ENCODE measurements at regions not wholly inside any gene's neighbourhood (a gene's known extent, or its start where the extent isn't known, plus 50 kb on each side); places are given as distances from the start of the nearest gene placed in this dataset.

DNA sequence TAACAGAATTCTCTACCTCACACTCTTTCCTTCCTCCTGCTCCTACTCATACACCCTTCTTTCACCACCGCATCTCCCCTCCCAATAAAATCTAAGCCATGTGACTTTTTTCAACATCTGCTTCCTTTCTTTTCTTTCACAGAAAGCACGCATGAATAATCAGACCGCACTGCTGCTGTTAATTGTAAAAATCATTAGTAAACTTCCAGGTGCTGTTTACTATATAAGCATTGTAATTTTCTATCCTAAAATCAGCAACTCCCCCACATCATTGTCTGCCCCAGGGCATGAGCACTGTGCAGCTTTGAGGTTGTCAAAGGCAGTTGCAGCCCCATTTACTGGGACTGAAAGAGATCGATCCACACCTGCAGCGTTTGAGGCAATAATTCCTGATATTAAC is 782.6 kb upstream of the ID2 start:
- H4K91ac ChIP-seq (ENCODE audit: insufficient read length, low read depth, low read length), result no peak overlapping the region
- no peak overlapping the region for H2BK120ac ChIP-seq (ENCODE audit: low read depth, low read length, poor library complexity, severe bottlenecking)
- H3K9me3 Mint-ChIP-seq, result peaks cover 3 to 17% of the 10 kb centered on the region in 2 experiments
- H2BK12ac ChIP-seq (ENCODE audit: insufficient read length, low read depth, low read length), result no peak overlapping the region
- H3K9me3 ChIP-seq (ENCODE audit: control insufficient read depth, low read depth, low read length), result no peaks in the 10 kb centered on the region
- H3K9ac ChIP-seq (ENCODE audit: extremely low read depth, insufficient read length, low read length), result no peak overlapping the region
- H2BK15ac ChIP-seq (ENCODE audit: low read depth, low read length), result no peak overlapping the region
- H3K4me1 ChIP-seq (ENCODE audit: insufficient read depth, low read length), result peaks cover 17% of the 10 kb centered on the region
- no peak for DNase-seq
- peaks cover 9% of the 10 kb centered on the region for H3K27me3 Mint-ChIP-seq (ENCODE audit: low read depth)
- no peak overlapping the region for H2AK5ac ChIP-seq (ENCODE audit: insufficient read length, low read length)
- H3K27me3 ChIP-seq (ENCODE audit: insufficient read depth, low read length), result no peaks in the 10 kb centered on the region
- no peak overlapping the region for H4K5ac ChIP-seq (ENCODE audit: insufficient read length, low read depth, low read length)
- H3K4me1 Mint-ChIP-seq, result peaks cover 29 to 55% of the 10 kb centered on the region in 2 experiments
- peaks cover 21 to 27% (median 22%) of the 10 kb centered on the region in 3 experiments for H3K36me3 Mint-ChIP-seq (ENCODE audit: insufficient read depth in 1 of 3, low read depth in 3 of 3)
- no peak overlapping the region for H3K23ac ChIP-seq (ENCODE audit: insufficient read length, low read depth, low read length)
- H3K56ac ChIP-seq (ENCODE audit: insufficient read length, low read depth, low read length), result no peak overlapping the region
- no peaks in the 10 kb centered on the region for H3K79me2 ChIP-seq (ENCODE audit: insufficient read depth, low read length)
- H4K20me1 ChIP-seq (ENCODE audit: control insufficient read depth, insufficient read depth, insufficient read length), result no peaks in the 10 kb centered on the region
- H3K4ac ChIP-seq (ENCODE audit: low read depth, low read length), result no peak overlapping the region
- no peaks in the 10 kb centered on the region for H3K79me1 ChIP-seq (ENCODE audit: insufficient read depth, low read depth, low read length, poor library complexity, severe bottlenecking)
- no peaks in the 10 kb centered on the region for H3K23me2 ChIP-seq (ENCODE audit: insufficient read length, low read depth, low read length, poor library complexity, severe bottlenecking)
- peak overlapping the region; percentile 80 for H3K27ac ChIP-seq (ENCODE audit: insufficient read length, low read depth, low read length)
- peak overlapping the region in 1 of 2 experiments; percentile 23; a peak in 1 of 5 replicates for H3K4me3 Mint-ChIP-seq
- TF ChIP-seq, protein P1, sequence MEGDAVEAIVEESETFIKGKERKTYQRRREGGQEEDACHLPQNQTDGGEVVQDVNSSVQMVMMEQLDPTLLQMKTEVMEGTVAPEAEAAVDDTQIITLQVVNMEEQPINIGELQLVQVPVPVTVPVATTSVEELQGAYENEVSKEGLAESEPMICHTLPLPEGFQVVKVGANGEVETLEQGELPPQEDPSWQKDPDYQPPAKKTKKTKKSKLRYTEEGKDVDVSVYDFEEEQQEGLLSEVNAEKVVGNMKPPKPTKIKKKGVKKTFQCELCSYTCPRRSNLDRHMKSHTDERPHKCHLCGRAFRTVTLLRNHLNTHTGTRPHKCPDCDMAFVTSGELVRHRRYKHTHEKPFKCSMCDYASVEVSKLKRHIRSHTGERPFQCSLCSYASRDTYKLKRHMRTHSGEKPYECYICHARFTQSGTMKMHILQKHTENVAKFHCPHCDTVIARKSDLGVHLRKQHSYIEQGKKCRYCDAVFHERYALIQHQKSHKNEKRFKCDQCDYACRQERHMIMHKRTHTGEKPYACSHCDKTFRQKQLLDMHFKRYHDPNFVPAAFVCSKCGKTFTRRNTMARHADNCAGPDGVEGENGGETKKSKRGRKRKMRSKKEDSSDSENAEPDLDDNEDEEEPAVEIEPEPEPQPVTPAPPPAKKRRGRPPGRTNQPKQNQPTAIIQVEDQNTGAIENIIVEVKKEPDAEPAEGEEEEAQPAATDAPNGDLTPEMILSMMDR (conservative IDR thresholded peaks at IDR 0.05), result no peak
- H4K8ac ChIP-seq (replicated peaks; ENCODE audit: insufficient read length, low read depth, low read length), result no peak overlapping the region
- H3K18ac ChIP-seq (ENCODE audit: insufficient read length, low read depth, low read length), result no peak overlapping the region
- no peak overlapping the region for H3K14ac ChIP-seq (ENCODE audit: insufficient read depth, low read length)
- H2AFZ ChIP-seq (ENCODE audit: low read length), result no peak overlapping the region
- H2BK5ac ChIP-seq (ENCODE audit: insufficient read length, low read length), result no peak overlapping the region
- 100% methylated on average over 1 of the region's 5 CpGs for WGBS (ENCODE audit: extremely low coverage, insufficient read length, low lambda C conversion rate)
- H3K27ac Mint-ChIP-seq, result peak overlapping the region; percentile 80 to 83 (median 83); a peak in 5 of 7 replicates
- peak overlapping the region; percentile 24 for H3K4me2 ChIP-seq (ENCODE audit: insufficient read depth, insufficient read length, low read length)
- H3T11ph ChIP-seq (ENCODE audit: low read length), result no peak overlapping the region
- no peak overlapping the region for H2BK20ac ChIP-seq (ENCODE audit: low read depth, low read length, poor library complexity, severe bottlenecking)

All from H9 (cell line).